HCT116 (cell line): ENCODE measurements at regions not wholly inside any gene's neighbourhood (a gene's known extent, or its start where the extent isn't known, plus 50 kb on each side); places are given as distances from the start of the nearest gene placed in this dataset.
A peak's percentile ranks its signal among the peaks of the same experiment; 100 is the strongest.

ENCODE experiments used
- ATAC-seq: fragments of 200-7000 bp; cut with Tn5 transposase; 2 replicates; pipeline ENCODE4 v1.9.1; 2020; ENCODE audit warnings: mild to moderate bottlenecking, moderate library complexity
- BruUV-seq: library from RNA; stranded (reverse); fragments of 400-500 nt; replicated peaks from 2 replicates; lab custom pipeline; 2021; lab: Mats Ljungman, UMichigan
- CTCF ChIA-PET: fragments of 300-600 bp; sonication (Branson Sonifier 250); formaldehyde crosslinking; loops from one replicate; lab custom pipeline; 2021; ENCODE audit warnings: antibody characterized with exemption; lab: Charles Lee
- POLR2A ChIA-PET: fragments of 300-600, 350-600 bp; sonication (Branson Sonifier 250); formaldehyde crosslinking; loops from one replicate; lab custom pipeline; 2021; ENCODE audit warnings: antibody characterized with exemption; lab: Charles Lee
- RAD21 ChIA-PET, 2 experiments: fragments of 300-600 bp; sonication (Branson Sonifier 250); formaldehyde crosslinking; loops; one replicate each; lab custom pipeline; 2023; ENCODE audit warnings: low total read pairs in 2 of 2; ENCODE audit not compliant: uncharacterized antibody in 2 of 2, unreplicated experiment in 2 of 2, low non-redundant PET in 1 of 2; lab: Charles Lee
- DNase-seq: peaks from one replicate; pipeline ENCODE4 v3.0.0-alpha.2; 2010; ENCODE audit warnings: low read depth, low spot score
- H2AFZ ChIP-seq: fragments of 200-600 bp; shearing (Covaris generic), sonication (generic); 2 replicates; pipeline ENCODE4 v1.6.1; 2017; ENCODE audit warnings: low read depth, mixed run types, mixed read lengths, antibody characterized with exemption, low read length; ENCODE audit not compliant: poor library complexity, severe bottlenecking
- H3K27ac ChIP-seq: 2 replicates; pipeline ENCODE4 v1.5.1; 2012; ENCODE audit warnings: low read depth, low read length
- H3K27me3 ChIP-seq: fragments of 200-600 bp; sonication (generic); 2 replicates; pipeline ENCODE4 v1.6.1; 2016; ENCODE audit warnings: mixed run types, low read length, mixed read lengths; ENCODE audit not compliant: insufficient read depth
- H3K36me3 ChIP-seq, 2 experiments: fragments of 200-500 bp in 1 of 2; fragments of 200-600 bp in 1 of 2; sonication (Bioruptor generic) in 1 of 2; sonication (generic) in 1 of 2; 2 replicates each; pipeline versions ENCODE4 v1.5.1 to v1.6.1; 2014 to 2016; ENCODE audit warnings: low read length in 2 of 2, inconsistent platforms in 1 of 2, mixed read lengths in 1 of 2, mixed run types in 1 of 2; ENCODE audit not compliant: insufficient read depth in 2 of 2, control insufficient read depth in 1 of 2
- H3K4me1 ChIP-seq, 2 experiments: fragments of 200-600 bp in 1 of 2; sonication (generic) in 1 of 2; 2 replicates each; pipeline versions ENCODE4 v1.5.1 to v1.6.1; 2012 to 2017; ENCODE audit warnings: low read length in 2 of 2, inconsistent platforms in 1 of 2, mild to moderate bottlenecking in 1 of 2, mixed read lengths in 1 of 2, mixed run types in 1 of 2, moderate library complexity in 1 of 2; ENCODE audit not compliant: insufficient read depth in 2 of 2, control insufficient read depth in 1 of 2
- H3K4me2 ChIP-seq: fragments of 200-600 bp; sonication (generic); 2 replicates; pipeline ENCODE4 v1.6.1; 2017; ENCODE audit warnings: mixed run types, low read length, mixed read lengths
- H3K4me3 ChIP-seq, 2 experiments: fragments of 200-600 bp in 1 of 2; sonication (generic) in 1 of 2; replicated peaks in 1 of 2; 2 replicates each; pipeline ENCODE4 v1.5.1; 2011 to 2016; ENCODE audit warnings: low read length in 2 of 2, control low read depth in 1 of 2, low read depth in 1 of 2, mild to moderate bottlenecking in 1 of 2, mixed read lengths in 1 of 2, mixed run types in 1 of 2
- H3K79me2 ChIP-seq: fragments of 200-600 bp; sonication (generic); 2 replicates; pipeline ENCODE4 v1.6.1; 2017; ENCODE audit warnings: mild to moderate bottlenecking, mixed run types, low read length, moderate library complexity, mixed read lengths; ENCODE audit not compliant: insufficient read depth
- H3K9ac ChIP-seq: fragments of 200-600 bp; sonication (generic); 2 replicates; pipeline ENCODE4 v1.6.1; 2016; ENCODE audit warnings: low read length, mixed read lengths
- H3K9me2 ChIP-seq: fragments of 200-600 bp; sonication (generic), shearing (Covaris generic); 2 replicates; pipeline ENCODE4 v1.6.1; 2017; ENCODE audit warnings: mixed run types, mild to moderate bottlenecking, moderate library complexity; ENCODE audit not compliant: insufficient read depth
- H3K9me3 ChIP-seq, 2 experiments: fragments of 200-500 bp in 1 of 2; fragments of 200-600 bp in 1 of 2; sonication (Bioruptor generic) in 1 of 2; sonication (generic) in 1 of 2; 2 replicates each; pipeline ENCODE4 v1.6.1; 2014 to 2017; ENCODE audit warnings: low read length in 2 of 2, mixed read lengths in 2 of 2, inconsistent platforms in 1 of 2, low read depth in 1 of 2, mild to moderate bottlenecking in 1 of 2, mixed run types in 1 of 2, moderate library complexity in 1 of 2; ENCODE audit not compliant: control insufficient read depth in 1 of 2, insufficient read depth in 1 of 2
- H4K20me1 ChIP-seq: fragments of 200-600 bp; sonication (generic), shearing (Covaris generic); 2 replicates; pipeline ENCODE4 v1.6.1; 2017; ENCODE audit warnings: mixed run types, mild to moderate bottlenecking, moderate library complexity; ENCODE audit not compliant: insufficient read depth
- ATF3 ChIP-seq: IDR thresholded peaks from 2 replicates; pipeline ENCODE4 v1.6.1; 2012
- CBX3 ChIP-seq: IDR thresholded peaks from 2 replicates; pipeline ENCODE4 v1.6.1; 2012; ENCODE audit warnings: low read depth
- CEBPB ChIP-seq: IDR thresholded peaks from 2 replicates; pipeline ENCODE4 v1.6.1; 2012; ENCODE audit warnings: low read depth
- CTCF ChIP-seq, 3 experiments: fragments of 200-600 bp in 1 of 3; sonication (generic) in 1 of 3; IDR thresholded peaks in 2 of 3; conservative IDR thresholded peaks in 1 of 3; 2 replicates each; pipeline ENCODE4 v1.5.1; 2012 to 2017; ENCODE audit warnings: low read depth in 2 of 3, low read length in 2 of 3, antibody characterized with exemption in 1 of 3, borderline replicate concordance in 1 of 3, control low read depth in 1 of 3, mild to moderate bottlenecking in 1 of 3, mixed read lengths in 1 of 3, mixed run types in 1 of 3, moderate library complexity in 1 of 3; ENCODE audit not compliant: insufficient read depth in 1 of 3
- ELF1 ChIP-seq: IDR thresholded peaks from 2 replicates; pipeline ENCODE4 v1.6.1; 2012; ENCODE audit warnings: low read depth, borderline replicate concordance
- EZH2 ChIP-seq: fragments of 200-600 bp; sonication (generic); IDR thresholded peaks from 2 replicates; pipeline ENCODE4 v1.6.1; 2017; ENCODE audit warnings: antibody characterized with exemption, mixed run types
- EZH2phosphoT487 ChIP-seq: fragments of 200-600 bp; IDR thresholded peaks from 2 replicates; pipeline ENCODE4 v1.6.1; 2018; ENCODE audit warnings: antibody characterized with exemption, borderline replicate concordance
- FOSL1 ChIP-seq: IDR thresholded peaks from 2 replicates; pipeline ENCODE4 v1.6.1; 2012; ENCODE audit warnings: low read depth
- JUND ChIP-seq: IDR thresholded peaks from 2 replicates; pipeline ENCODE4 v1.6.1; 2012
- POLR2A ChIP-seq: IDR thresholded peaks from 2 replicates; pipeline ENCODE4 v1.7.0; 2011; ENCODE audit warnings: borderline replicate concordance; ENCODE audit not compliant: insufficient read depth, insufficient read length; ENCODE audit errors: extremely low read depth
- POLR2AphosphoS5 ChIP-seq: IDR thresholded peaks from 2 replicates; pipeline ENCODE4 v1.6.1; 2011; ENCODE audit warnings: mild to moderate bottlenecking, low read depth, low read length, moderate library complexity
- RAD21 ChIP-seq: IDR thresholded peaks from 2 replicates; pipeline ENCODE4 v1.6.1; 2012; ENCODE audit warnings: low read depth, mild to moderate bottlenecking
- SIN3A ChIP-seq: IDR thresholded peaks from 2 replicates; pipeline ENCODE4 v1.6.1; 2012; ENCODE audit warnings: low read depth
- SP1 ChIP-seq: IDR thresholded peaks from 2 replicates; pipeline ENCODE4 v1.6.1; 2012; ENCODE audit warnings: low read depth
- SRF ChIP-seq: IDR thresholded peaks from 2 replicates; pipeline ENCODE4 v1.6.1; 2012; ENCODE audit warnings: low read depth
- TCF7L2 ChIP-seq: IDR thresholded peaks from 2 replicates; pipeline ENCODE4 v1.7.0; 2011; ENCODE audit warnings: borderline replicate concordance, inconsistent platforms; ENCODE audit not compliant: insufficient read depth, insufficient read length; ENCODE audit errors: extremely low read depth
- YY1 ChIP-seq: IDR thresholded peaks from 2 replicates; pipeline ENCODE4 v1.6.1; 2011; ENCODE audit warnings: low read length, low read depth, moderate library complexity, mild to moderate bottlenecking; ENCODE audit not compliant: insufficient replicate concordance; ENCODE audit errors: extremely low read depth
- ZBTB33 ChIP-seq: IDR thresholded peaks from 2 replicates; pipeline ENCODE4 v1.6.1; 2011; ENCODE audit warnings: mild to moderate bottlenecking, low read length, moderate library complexity; ENCODE audit not compliant: insufficient replicate concordance; ENCODE audit errors: extremely low read depth
- ZNF274 ChIP-seq: fragments of 200-500 bp; sonication (Bioruptor generic); IDR thresholded peaks from 2 replicates; pipeline ENCODE4 v1.6.1; 2014; ENCODE audit warnings: mild to moderate bottlenecking, low read depth, low read length, inconsistent platforms
- intact Hi-C: fragments of 100-400 bp; cut with micrococcal nuclease; formaldehyde crosslinking; loops from 2 replicates; pipeline ENCODE4 v1.10.0; 2022

GRCh38 chr7:41028580-41028979 is 674.3 kb downstream of the INHBA start (continued):
- no peak for TF ChIP-seq SIN3A
- TF ChIP-seq, all 23 proteins: peak for 0

- Histone ChIP-seq H3K79me2 (no peaks in the 10 kb centered on the region), H3K9ac (no peak overlapping the region), H4K20me1 (no peaks in the 10 kb centered on the region), H3K36me3 (no peaks in the 10 kb centered on the region), H3K27me3 (no peaks in the 10 kb centered on the region), H2AFZ (no peak overlapping the region), H3K9me3 (no peaks in the 10 kb centered on the region), H3K4me2 (peak overlapping the region; percentile 6; the same call in 1 of the 2 replicates), H3K9me2 (no peaks in the 10 kb centered on the region), H3K4me1 (peaks cover 3 to 26% of the 10 kb centered on the region in 2 experiments; a peak in 3 of 4 replicates), H3K27ac (no peak overlapping the region), H3K4me3 (no peak overlapping the region)
- ATAC-seq (peak; percentile 61; the same call in 1 of the 2 replicates), DNase-seq (no peak)
- TF ChIP-seq SIN3A (no peak), POLR2A (no peak), FOSL1 (no peak), SP1 (no peak), POLR2AphosphoS5 (no peak), YY1 (no peak), TCF7L2 (no peak), CEBPB (no peak), RAD21 (no peak), CBX3 (no peak), ZNF274 (no peak), SRF (no peak), ELF1 (no peak), ZBTB33 (no peak), JUND (no peak), EZH2 (no peak), ATF3 (no peak), CTCF (IDR thresholded peaks at IDR 0.05 in 2 of 3, conservative IDR thresholded peaks at IDR 0.05 in 1 of 3; ENCODE audit: borderline replicate concordance in 1 of 3, insufficient read depth in 1 of 3, low read depth in 2 of 3, low read length in 2 of 3) (no peak), EZH2phosphoT487 (no peak)
- RAD21 ChIA-PET = no interaction called here
- no TSS peak for BruUV-seq
- CTCF ChIA-PET = no interaction called here
- POLR2A ChIA-PET = no interaction called here
- intact Hi-C loops = no loop called here
These were observed 675.3 kb downstream of the INHBA start for GRCh38 chr7:41027428-41028115.
